ENCODE measurements at regions not wholly inside any gene's neighbourhood (a gene's known extent, or its start where the extent isn't known, plus 50 kb on each side); places are given as distances from the start of the nearest gene placed in this dataset.

DNA sequence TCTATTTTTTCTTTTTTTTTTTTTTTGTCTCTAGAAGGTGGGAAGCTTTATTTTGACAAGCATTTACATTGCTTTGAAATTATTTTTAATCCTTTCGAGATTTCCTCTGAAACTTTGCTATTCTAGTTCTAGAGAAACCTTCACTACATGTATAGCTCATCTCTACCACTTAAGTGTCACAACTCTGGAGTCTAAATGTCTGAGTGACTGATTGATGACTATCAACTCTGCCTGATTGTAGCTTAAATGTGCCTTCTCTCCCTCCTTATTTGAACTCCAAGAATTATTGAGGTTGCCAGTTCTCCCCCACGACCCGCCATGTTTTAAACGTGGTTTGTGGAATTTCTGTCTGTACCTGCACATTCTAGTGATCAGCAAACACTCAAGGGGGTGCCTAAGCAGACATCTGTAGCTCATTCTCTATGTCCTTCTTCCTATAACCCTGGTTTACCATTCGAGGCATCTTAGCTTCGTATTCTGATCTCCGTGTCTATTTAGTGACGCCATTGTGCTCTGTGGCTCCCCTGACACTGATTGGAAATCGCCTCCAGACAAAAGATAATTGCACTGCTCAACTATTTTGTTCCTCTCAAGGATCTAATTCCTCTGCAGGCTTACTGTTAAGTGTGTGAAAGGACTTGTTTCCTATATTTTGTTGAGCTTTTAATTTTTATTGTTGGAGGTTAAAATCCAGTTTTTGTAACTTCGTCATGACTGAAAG is 1570.6 kb downstream of the BRINP3 start:
- H3K27me3 ChIP-seq (replicated peaks; ENCODE audit: control insufficient read depth, insufficient read depth, low read length): no peaks in the 10 kb centered on the region
- no peak overlapping the region for H3K4me3 ChIP-seq (replicated peaks; ENCODE audit: low read depth, low read length)
- TF ChIP-seq, protein P1, sequence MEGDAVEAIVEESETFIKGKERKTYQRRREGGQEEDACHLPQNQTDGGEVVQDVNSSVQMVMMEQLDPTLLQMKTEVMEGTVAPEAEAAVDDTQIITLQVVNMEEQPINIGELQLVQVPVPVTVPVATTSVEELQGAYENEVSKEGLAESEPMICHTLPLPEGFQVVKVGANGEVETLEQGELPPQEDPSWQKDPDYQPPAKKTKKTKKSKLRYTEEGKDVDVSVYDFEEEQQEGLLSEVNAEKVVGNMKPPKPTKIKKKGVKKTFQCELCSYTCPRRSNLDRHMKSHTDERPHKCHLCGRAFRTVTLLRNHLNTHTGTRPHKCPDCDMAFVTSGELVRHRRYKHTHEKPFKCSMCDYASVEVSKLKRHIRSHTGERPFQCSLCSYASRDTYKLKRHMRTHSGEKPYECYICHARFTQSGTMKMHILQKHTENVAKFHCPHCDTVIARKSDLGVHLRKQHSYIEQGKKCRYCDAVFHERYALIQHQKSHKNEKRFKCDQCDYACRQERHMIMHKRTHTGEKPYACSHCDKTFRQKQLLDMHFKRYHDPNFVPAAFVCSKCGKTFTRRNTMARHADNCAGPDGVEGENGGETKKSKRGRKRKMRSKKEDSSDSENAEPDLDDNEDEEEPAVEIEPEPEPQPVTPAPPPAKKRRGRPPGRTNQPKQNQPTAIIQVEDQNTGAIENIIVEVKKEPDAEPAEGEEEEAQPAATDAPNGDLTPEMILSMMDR (IDR thresholded peaks at IDR 0.05; ENCODE audit: insufficient read depth, low read length, poor library complexity, severe bottlenecking): no peak
- no peaks in the 10 kb centered on the region for H3K36me3 ChIP-seq (ENCODE audit: control insufficient read depth, insufficient read depth, low read length)
- no peak for DNase-seq (ENCODE audit: extremely low read depth, insufficient read length)

DNA sequence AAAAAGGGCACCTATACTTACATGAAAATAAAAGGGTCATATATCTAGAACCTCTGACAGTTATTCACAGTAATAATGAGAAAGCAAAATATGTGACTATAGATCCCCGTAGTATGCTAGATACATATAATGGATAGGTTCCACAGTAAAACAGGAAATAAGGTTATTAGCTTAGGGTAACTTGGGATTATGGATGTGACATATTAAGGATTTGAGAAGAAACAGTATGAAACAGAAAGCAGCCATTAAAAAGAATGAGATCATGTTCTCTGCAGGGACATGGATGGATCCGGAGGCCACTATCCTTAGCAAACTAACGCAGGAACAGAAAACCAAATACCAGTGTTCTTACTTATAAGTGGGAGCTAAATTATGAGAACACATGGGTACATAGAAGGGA is 1547.3 kb downstream of the BRINP3 start:
- H3K27me3 ChIP-seq (replicated peaks; ENCODE audit: control insufficient read depth, insufficient read depth, low read length): no peaks in the 10 kb centered on the region
- TF ChIP-seq, protein P1 (IDR thresholded peaks at IDR 0.05; ENCODE audit: insufficient read depth, low read length, poor library complexity, severe bottlenecking): no peak
- DNase-seq (ENCODE audit: extremely low read depth, insufficient read length): no peak
- no peak overlapping the region for H3K4me3 ChIP-seq (replicated peaks; ENCODE audit: low read depth, low read length)
- no peaks in the 10 kb centered on the region for H3K36me3 ChIP-seq (ENCODE audit: control insufficient read depth, insufficient read depth, low read length)

DNA sequence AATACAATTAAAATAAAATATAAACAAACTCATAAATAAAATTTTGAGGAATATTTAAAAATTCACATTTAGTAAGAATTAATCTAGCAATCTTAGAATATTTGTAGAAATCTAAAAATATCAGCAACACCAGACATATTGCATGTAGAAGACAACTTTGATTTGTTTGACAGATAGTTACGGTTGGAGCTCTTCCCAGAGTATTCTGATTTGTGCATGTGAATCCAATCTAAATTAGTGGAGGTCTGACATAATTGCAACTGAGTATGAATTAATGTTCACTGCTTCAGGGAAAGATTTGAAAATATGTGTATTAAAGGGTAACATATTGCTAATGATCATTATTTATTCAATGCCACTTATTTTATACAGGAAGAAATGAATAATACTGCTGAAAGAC is 1546.2 kb downstream of the BRINP3 start:
- H3K36me3 ChIP-seq (ENCODE audit: control insufficient read depth, insufficient read depth, low read length): no peaks in the 10 kb centered on the region

DNA sequence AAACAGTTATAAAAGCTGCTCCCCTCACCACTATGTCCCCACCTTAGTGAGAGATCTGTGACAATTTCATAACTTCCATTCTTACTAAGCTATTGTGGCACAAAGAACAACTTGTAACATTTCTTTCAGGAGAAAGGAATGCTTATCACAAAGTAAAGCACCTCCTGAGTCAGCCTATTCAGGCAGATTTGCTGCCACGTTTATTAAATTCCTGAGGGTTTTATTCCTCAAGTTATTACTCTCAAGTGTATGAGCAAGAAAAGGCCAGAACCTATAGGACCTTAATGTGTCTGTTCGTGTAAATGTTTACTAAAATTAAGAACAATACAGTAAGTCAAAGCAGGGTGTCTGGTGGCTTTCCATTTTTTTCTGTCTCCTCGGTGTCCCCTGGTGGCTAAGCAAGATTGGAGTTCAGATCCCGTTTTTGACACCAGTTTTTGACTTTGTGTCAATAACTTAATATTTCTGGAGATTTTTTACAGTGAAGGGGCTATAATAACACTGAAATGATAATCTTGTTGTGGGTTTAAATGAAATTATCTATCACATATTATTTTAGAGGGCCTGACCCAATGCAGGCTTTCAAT is 1539.6 kb downstream of the BRINP3 start:
- Histone ChIP-seq H3K27me3 (replicated peaks; ENCODE audit: control insufficient read depth, insufficient read depth, low read length) (no peaks in the 10 kb centered on the region), H3K4me3 (replicated peaks; ENCODE audit: low read depth, low read length) (no peak overlapping the region), H3K36me3 (ENCODE audit: control insufficient read depth, insufficient read depth, low read length) (no peaks in the 10 kb centered on the region)
- no peak for DNase-seq (ENCODE audit: extremely low read depth, insufficient read length)
- TF ChIP-seq, protein P1 (IDR thresholded peaks at IDR 0.05; ENCODE audit: insufficient read depth, low read length, poor library complexity, severe bottlenecking): no peak

More for the DNA sequence above, 1546.2 kb downstream of the BRINP3 start:
- DNase-seq (ENCODE audit: extremely low read depth, insufficient read length): no peak
- Histone ChIP-seq H3K27me3 (replicated peaks; ENCODE audit: control insufficient read depth, insufficient read depth, low read length) (no peaks in the 10 kb centered on the region), H3K4me3 (replicated peaks; ENCODE audit: low read depth, low read length) (no peak overlapping the region)
- TF ChIP-seq, protein P1 (IDR thresholded peaks at IDR 0.05; ENCODE audit: insufficient read depth, low read length, poor library complexity, severe bottlenecking): no peak

DNA sequence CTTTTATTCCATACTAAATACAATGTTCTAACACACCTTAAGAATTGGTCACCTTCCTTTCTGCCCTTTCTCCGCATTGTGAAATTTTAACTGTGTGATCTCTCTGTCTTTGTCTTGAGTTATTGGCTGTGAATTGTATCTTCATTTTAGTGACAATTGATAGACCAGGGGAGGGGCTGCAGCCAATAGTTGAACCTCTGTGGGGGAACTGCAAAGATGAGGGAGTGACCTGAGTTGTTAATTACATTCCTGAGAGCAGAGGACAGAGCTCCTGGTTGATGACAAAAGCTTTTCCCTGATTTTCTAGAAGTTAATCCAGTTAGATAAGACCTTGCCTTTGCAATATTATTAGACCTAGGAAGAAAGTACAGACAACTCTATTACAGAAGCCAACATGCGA is 1535.7 kb downstream of the BRINP3 start:
- TF ChIP-seq, protein P1 (IDR thresholded peaks at IDR 0.05; ENCODE audit: insufficient read depth, low read length, poor library complexity, severe bottlenecking): no peak
- no peak for DNase-seq (ENCODE audit: extremely low read depth, insufficient read length)
- H3K36me3 ChIP-seq (ENCODE audit: control insufficient read depth, insufficient read depth, low read length): no peaks in the 10 kb centered on the region
- H3K4me3 ChIP-seq (replicated peaks; ENCODE audit: low read depth, low read length): no peak overlapping the region
- H3K27me3 ChIP-seq (replicated peaks; ENCODE audit: control insufficient read depth, insufficient read depth, low read length): no peaks in the 10 kb centered on the region

Measured in GM06990 (cell line).